SKM-1 treated with dmso at 0.1 percent for 144 hours (cell line): ENCODE measurements at regions not wholly inside any gene's neighbourhood (a gene's known extent, or its start where the extent isn't known, plus 50 kb on each side); places are given as distances from the start of the nearest gene placed in this dataset.

Experiments used
- DNase-seq: peaks from one replicate; lab custom pipeline; 2025; ENCODE audit not compliant: unreplicated experiment; lab: John Stamatoyannopoulos, UW

DNA sequence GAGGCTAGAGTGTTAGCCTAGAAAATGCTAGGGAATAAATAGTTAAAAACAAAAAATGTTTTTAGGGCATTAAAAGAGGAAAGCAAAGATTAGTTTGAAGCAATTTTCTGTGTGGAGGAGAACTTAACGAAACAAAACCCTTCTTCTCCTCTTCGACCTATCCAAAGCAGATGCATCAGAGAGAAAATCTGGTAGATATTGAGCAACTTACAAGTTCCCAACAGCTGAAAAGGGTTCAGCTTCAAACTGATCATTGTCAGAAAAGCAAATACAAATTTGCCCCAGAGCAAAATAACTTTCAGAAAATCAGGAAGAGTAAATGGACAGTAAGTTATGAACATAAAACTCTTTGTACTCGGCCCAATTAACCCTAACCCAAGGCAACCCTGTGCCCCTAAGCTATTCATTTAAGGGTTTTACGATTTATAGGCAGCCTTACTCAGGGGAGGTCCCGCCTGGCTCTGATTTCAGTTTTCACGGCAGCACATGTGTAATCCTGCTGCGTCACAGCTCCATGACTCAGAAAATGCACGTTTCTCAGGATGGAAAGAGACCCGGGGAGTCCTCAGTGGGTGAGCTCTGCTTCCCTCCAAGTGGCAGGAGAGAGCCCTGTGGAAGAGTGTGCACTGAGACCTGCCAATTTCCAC, 405.7 kb upstream of the SALL1 start:
- DNase-seq, result no peak

GRCh38 chr16:51553910-51554309, 402.8 kb upstream of the SALL1 start:
- no peak for DNase-seq

- no peak for DNase-seq
Measured at GRCh38 chr16:51553314-51553713, 402.2 kb upstream of the SALL1 start.

DNA sequence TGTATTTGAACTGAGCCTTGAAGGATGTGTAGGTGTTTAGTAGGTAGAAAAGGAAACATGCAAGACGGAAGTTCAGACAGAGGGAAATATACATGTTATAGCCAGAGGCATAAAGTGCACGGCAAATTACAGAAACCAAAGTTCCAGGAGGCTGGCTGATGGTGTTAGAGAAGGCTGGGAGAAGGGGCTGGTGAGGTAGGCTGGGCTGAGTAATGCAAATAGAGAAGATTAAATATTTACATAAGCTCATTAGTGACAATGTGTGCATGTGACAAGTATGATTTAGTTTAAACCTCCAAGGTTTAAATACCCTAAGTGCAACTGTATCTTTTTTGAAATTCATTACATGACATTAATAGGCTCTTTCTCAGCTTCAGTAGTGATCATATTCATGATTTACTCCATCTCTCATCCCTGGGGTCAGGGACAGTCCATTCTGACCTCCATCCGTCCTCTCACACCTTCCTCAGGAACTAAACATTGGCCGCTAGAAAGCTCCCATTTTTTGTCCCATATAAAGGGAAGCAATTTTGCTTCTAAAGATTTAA, 399.8 kb upstream of the SALL1 start:
- DNase-seq, result no peak

DNA sequence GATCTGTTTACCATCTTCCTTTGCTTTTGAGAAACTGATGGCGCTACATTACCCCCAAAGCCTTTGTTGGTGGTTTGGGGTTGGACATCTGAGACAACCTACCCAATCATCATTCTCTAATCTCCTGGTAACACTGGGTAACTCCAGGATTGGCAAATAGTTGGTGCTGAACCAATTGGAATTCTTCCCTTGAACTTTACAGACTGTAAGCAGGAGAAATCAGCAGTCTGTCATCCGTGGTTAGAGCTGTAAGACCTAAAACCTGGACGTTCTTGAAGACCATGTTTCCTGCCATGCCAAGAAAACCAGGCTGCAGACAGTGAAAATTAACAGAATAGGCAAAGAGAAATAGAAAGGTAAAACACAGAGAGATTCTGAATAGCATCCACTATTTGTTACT, 398.8 kb upstream of the SALL1 start:
- no peak for DNase-seq

DNA sequence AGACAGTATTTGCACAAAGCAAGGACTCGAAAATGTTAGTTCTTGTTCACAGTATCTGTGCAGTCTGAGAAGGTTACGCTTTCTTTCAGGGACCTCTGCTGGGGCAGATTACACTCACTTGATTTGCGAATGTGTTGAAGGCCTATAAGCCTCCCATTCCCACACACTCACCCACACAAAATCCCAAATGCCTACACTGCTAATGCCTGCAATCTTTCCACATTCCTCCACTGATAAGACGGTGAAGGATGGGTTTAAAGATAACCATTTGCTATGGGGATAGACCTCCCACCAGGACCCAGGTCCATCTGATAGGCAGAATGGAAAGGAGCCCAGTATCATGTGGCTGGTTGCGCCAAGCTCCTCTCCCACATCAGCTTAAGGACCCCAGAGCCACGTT, 394.9 kb upstream of the SALL1 start:
- no peak for DNase-seq

DNA sequence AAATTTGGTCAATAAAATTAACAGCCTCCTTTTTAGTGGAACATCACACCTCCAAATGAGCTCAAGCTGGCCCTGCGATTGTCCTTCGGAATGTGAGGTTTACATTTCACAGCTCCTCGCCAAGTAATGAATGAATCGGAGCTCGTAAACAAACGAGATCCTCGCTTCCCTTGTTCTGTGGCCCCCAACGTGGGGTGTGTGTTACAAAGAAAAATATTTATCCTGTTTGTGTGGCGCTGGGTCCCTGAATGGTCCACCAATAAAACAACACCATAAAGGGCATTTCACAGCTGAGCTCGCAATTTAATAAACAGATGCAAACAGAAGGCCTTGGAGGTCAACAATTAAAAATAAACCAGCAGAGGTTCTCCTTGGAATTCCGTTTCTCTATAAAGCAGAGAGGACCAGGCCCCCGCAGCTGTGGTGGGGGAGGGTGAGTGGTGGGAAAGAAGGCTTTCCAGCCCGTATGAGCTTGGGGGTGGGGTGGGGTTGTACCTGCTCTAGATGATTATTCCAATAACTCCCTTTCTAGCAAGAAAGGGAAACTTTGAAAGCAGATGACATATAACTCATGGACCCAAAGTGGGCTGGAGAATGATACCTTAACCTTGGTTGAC, 393.9 kb upstream of the SALL1 start:
- DNase-seq, result no peak

- DNase-seq, result no peak
Measured at GRCh38 chr16:51543971-51544370, 392.9 kb upstream of the SALL1 start.

DNA sequence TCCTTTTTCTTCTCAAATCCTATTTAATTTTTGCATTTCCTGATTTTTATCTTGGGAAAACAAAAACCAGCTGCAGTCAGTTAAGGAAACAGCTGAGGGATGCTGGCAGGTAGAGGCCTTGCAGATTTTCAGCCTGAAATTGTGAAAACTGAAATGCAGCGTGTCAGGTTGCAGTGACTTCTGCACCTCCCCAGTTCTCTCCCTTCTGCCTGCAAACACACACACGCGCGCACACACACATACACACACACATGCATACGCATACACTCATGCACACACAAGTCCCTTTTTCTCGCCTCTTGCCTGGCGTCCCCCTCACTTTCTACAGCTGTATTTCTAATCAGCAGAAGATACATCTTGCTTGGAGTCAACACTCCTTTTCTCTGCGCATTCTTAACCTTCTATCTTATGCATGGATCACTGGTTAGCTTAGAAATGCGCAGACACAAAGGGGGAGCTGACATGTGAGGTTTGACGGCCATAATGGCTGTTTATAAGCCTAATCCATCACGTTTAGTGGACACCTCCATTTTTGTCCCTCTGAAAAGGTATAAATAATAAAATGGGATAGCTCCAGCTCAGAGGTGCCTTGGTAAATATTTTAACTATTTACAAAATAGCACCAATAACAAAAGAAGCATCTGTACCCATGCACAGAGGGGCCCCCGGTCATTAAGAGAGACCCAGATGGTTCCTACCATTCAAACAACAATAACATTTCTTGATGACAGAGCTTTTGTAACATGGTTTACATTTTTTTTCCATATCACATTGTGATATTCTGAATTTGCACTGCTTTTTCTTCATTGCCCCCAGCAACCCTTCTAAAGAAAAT, 392.1 kb upstream of the SALL1 start:
- DNase-seq, result no peak

DNA sequence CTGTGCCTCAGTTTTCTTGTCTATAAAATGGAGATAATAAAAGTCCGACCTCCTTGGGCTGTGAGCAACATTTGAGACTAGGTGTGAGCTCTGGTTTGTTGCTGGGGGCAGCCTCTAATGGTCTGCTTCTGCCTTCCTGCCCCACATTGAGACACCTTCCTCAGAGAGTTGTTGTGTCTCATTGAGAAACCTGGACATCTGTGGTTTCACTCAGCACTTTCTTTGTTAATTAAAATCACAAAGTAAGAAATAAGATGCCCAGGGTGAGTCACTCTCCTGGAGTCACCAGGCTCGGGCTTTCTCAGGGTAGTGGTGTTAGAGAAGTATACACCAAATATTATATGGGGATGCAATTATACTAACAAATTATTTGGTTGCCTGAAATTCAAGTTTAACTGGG, 389.2 kb upstream of the SALL1 start:
- DNase-seq, result no peak

DNA sequence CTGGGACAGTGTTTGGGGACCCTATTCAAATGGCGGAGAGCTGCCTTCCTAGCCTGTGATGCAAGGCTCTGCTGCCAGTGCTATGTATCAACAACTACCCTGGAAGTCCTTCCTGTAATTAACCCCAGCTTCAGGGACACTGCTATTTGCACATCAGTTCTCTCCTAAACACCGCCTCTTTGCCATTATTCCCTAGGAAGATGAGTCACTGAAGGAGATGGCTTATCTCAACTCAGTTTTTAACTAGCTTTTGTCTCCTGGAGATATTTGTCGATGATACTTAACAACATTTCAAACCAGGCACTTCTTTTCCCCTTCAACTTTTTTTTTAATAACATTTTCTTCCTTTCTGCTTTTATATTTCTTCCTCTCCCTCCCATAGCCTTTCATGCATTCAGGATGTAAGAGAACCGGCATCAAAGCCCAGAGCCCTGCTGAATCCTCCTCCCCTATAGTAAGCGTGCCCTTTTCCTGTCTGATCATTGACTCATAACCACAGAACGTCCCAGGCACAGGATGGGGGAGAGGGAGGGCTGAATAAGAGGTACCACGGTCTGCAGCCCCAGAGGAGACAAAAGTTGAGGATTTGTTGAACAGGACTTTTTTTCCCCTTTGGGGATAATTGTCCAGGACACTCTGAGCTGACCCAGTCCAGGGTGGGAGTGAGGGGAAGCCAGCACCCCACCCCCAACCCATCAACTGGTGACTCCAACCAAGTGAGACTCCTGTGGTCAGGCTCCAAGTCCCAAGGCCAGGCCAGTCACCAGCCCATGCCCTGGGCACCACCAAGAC, 387.8 kb upstream of the SALL1 start:
- peak; percentile 45 for DNase-seq

- no peak for DNase-seq
Measured at GRCh38 chr16:51535591-51535990, 384.5 kb upstream of the SALL1 start.

DNA sequence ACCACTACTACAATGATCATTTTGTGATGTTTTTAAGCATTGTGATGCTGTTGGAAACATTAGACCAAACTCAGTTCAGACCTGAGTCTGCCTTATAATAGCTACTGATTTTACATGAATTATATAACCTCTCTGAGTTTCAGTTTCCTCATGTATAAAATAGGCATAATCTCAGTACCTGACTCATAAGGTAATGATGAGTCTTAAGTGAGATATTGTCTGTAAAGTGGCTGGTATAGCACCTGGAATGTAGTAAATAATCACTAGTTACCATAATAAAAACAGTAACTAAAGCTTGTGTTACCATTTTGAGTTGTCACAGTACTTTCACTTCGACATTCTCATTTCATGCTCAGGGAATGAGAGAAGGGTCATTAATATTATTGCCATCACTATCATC, 381.5 kb upstream of the SALL1 start:
- DNase-seq, result no peak

DNA sequence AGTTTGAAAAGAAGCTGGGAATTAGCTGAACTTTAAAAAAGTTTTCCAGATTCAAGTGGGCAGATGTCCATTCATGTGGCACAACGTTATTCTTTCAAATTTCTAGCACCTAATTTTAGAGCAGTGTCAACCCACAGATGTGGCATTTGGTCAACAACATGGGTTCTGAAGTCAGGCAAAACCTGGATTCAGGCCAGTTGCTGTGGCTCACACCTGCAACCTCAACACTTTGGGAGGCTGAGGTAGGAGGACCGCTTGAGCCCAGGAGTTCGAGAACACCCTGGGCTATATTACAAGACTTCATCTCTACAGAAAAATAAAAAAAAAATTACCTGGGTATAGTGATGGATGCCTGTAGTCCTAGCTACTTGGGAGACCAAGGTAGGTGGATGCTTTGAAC, 380.2 kb upstream of the SALL1 start:
- no peak for DNase-seq

- DNase-seq, result no peak
Measured at GRCh38 chr16:51527349-51527748, 376.3 kb upstream of the SALL1 start.

GRCh38 chr16:51526621-51527020, 375.6 kb upstream of the SALL1 start:
- no peak for DNase-seq

- DNase-seq, result no peak
Measured at GRCh38 chr16:51524555-51525373, 373.7 kb upstream of the SALL1 start.

DNA sequence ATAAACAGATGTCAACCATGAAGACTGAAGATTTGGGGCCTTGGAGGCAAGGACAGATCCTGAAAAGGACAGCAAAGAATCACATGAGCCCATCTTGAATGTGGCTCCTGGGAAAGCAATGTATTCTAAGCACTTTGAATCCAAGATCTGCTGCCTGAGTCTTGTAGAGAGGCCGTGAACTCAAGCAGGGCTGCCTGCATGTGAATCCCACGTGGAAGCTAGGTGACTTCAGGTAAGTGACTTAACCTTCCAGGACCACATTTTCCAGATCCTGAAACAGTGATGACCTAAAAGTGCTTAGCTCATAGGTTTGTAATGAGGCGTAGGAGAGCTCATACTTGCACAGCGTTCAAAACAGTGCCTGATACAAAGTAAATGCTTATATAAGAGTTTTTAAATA, 373.0 kb upstream of the SALL1 start:
- no peak for DNase-seq

DNA sequence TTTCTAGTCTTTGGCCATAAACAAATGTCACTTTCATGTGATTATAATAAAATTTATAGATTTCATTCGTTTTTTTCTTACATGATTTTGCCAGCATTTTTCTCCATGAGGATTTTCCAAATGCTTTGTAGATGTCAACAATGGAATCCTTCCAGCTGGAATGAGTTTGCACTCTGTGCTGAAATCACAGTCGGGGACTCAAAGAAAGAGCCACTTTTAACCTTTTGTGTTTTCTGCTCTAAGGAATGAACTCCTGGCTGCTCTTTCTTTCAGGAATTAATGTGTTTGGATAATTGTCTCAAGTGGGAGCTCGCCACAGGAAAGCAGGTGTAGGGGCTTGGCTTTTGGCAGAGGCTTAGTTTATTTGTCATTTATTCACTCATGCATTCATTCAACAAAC, 372.3 kb upstream of the SALL1 start:
- no peak for DNase-seq

GRCh38 chr16:51522902-51523301, 371.8 kb upstream of the SALL1 start:
- DNase-seq, result no peak
